SU-DHL-6 (cell line): ENCODE measurements at regions not wholly inside any gene's neighbourhood (a gene's known extent, or its start where the extent isn't known, plus 50 kb on each side); places are given as distances from the start of the nearest gene placed in this dataset.

Source experiments
- H2AFZ ChIP-seq: fragments of 200-600 bp; sonication (generic); 2 replicates; pipeline ENCODE4 v1.6.1; 2014; ENCODE audit warnings: low read depth, mild to moderate bottlenecking, moderate library complexity, mixed read lengths, antibody characterized with exemption, low read length; ENCODE audit not compliant: severe bottlenecking
- H3F3A ChIP-seq: fragments of 200-600 bp; shearing (Covaris generic); 2 replicates; pipeline ENCODE4 v1.6.0; 2016; ENCODE audit warnings: antibody characterized with exemption, mild to moderate bottlenecking; ENCODE audit not compliant: insufficient read depth
- H3K27ac ChIP-seq: fragments of 200-600 bp; sonication (generic); 2 replicates; pipeline ENCODE4 v1.5.1; 2016; ENCODE audit warnings: low read depth, mild to moderate bottlenecking, low read length, moderate library complexity, mixed read lengths
- H3K27me3 ChIP-seq: fragments of 200-600 bp; sonication (generic), shearing (Covaris generic); 2 replicates; pipeline ENCODE4 v1.6.0; 2014; ENCODE audit warnings: mild to moderate bottlenecking, low read length
- H3K36me3 ChIP-seq: fragments of 200-600 bp; sonication (generic); 2 replicates; pipeline ENCODE4 v1.6.1; 2014; ENCODE audit warnings: mild to moderate bottlenecking, low read length, mixed read lengths
- H3K4me2 ChIP-seq: fragments of 300-600, 200-600 bp; shearing (Covaris generic), sonication (generic); 2 replicates; pipeline ENCODE4 v1.6.0; 2014; ENCODE audit warnings: low read length, low read depth, mild to moderate bottlenecking; ENCODE audit not compliant: poor library complexity, severe bottlenecking
- H3K4me3 ChIP-seq: fragments of 200-600 bp; sonication (generic); 2 replicates; pipeline ENCODE4 v1.5.1; 2014; ENCODE audit warnings: antibody characterized with exemption, low read length, mild to moderate bottlenecking, mixed read lengths; ENCODE audit not compliant: insufficient read depth, poor library complexity, severe bottlenecking
- H3K79me2 ChIP-seq: fragments of 200-600 bp; sonication (generic); 2 replicates; pipeline ENCODE4 v1.6.1; 2014; ENCODE audit warnings: mild to moderate bottlenecking, low read length, moderate library complexity; ENCODE audit not compliant: insufficient read depth
- H3K9ac ChIP-seq: fragments of 200-600 bp; sonication (generic); 2 replicates; pipeline ENCODE4 v1.7.0; 2014; ENCODE audit warnings: mild to moderate bottlenecking, low read length
- H3K9me2 ChIP-seq: fragments of 200-600 bp; sonication (generic); replicated peaks from 2 replicates; pipeline ENCODE4 v1.6.1; 2014; ENCODE audit warnings: low read length; ENCODE audit not compliant: insufficient read depth
- H3K9me3 ChIP-seq: fragments of 200-600 bp; sonication (generic); 2 replicates; pipeline ENCODE4 v1.6.1; 2014; ENCODE audit warnings: low read length, mixed read lengths; ENCODE audit not compliant: insufficient read depth
- H4K20me1 ChIP-seq: fragments of 200-600 bp; sonication (generic); 2 replicates; pipeline ENCODE4 v1.6.1; 2014; ENCODE audit warnings: low read depth, mild to moderate bottlenecking, antibody characterized with exemption, low read length, moderate library complexity, mixed read lengths
- CTCF ChIP-seq: fragments of 200-600 bp; sonication (generic); IDR thresholded peaks from one replicate; pipeline ENCODE4 v1.5.1; 2017; ENCODE audit warnings: antibody characterized with exemption, mild to moderate bottlenecking, low read length, moderate library complexity; ENCODE audit not compliant: insufficient read depth, poor library complexity, severe bottlenecking
- EZH2phosphoT487 ChIP-seq: fragments of 200-600 bp; sonication (generic), shearing (Covaris generic); conservative IDR thresholded peaks from 2 replicates; pipeline ENCODE4 v1.6.1; 2018; ENCODE audit warnings: mild to moderate bottlenecking, antibody characterized with exemption, low read length, moderate library complexity, mixed read lengths

DNA sequence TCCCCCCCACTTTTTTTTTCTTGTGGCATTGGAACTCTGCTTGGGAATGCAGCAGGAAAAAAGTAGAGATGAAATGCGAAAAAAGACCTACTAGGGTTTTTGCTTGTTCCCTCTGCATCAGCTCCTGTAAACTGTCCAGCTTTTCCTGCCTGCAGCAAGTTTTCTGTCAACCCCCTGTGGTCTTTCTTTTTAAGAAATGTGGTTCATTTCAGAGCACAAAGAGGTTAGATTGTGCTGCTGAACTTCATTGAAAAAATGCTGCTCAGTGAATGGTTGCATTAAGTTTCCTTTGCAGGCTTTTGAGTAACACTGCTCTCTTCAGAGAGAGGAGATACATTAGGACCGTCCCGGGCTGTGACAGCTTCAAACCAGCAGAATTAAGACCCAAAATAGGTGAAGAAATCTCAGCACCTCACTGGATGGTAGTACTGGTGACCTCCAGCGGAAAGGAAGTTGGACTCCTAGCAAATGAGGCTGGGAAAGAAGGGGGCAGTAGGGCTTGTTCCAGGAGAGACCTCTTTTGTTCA, 80.7 kb downstream of the NDUFS5 start:
- Histone ChIP-seq H3K9me2 (no peaks in the 10 kb centered on the region), H3K36me3 (no peaks in the 10 kb centered on the region), H3K9me3 (no peaks in the 10 kb centered on the region), H2AFZ (no peak overlapping the region), H3K27ac (no peak overlapping the region), H4K20me1 (no peaks in the 10 kb centered on the region), H3F3A (peaks cover 14% of the 10 kb centered on the region), H3K4me3 (no peak overlapping the region), H3K9ac (no peak overlapping the region), H3K79me2 (no peaks in the 10 kb centered on the region), H3K4me2 (no peak overlapping the region), H3K27me3 (no peaks in the 10 kb centered on the region)
- TF ChIP-seq CTCF: no peak
- TF ChIP-seq EZH2phosphoT487: no peak

GRCh38 chr1:39107341-39108290, 81.5 kb downstream of the NDUFS5 start:
- H3K27me3 ChIP-seq: no peaks in the 10 kb centered on the region
- H3K36me3 ChIP-seq: no peaks in the 10 kb centered on the region
- no peak overlapping the region for H3K27ac ChIP-seq
- H3K9me3 ChIP-seq: no peaks in the 10 kb centered on the region
- H3K4me2 ChIP-seq: no peak overlapping the region
- H3K9ac ChIP-seq: no peak overlapping the region
- no peak overlapping the region for H2AFZ ChIP-seq
- no peak overlapping the region for H3K4me3 ChIP-seq
- H4K20me1 ChIP-seq: no peaks in the 10 kb centered on the region
- H3K79me2 ChIP-seq: no peaks in the 10 kb centered on the region
- H3F3A ChIP-seq: peaks cover 13% of the 10 kb centered on the region
- TF ChIP-seq EZH2phosphoT487: no peak
- no peak for TF ChIP-seq CTCF
- H3K9me2 ChIP-seq: no peaks in the 10 kb centered on the region

DNA sequence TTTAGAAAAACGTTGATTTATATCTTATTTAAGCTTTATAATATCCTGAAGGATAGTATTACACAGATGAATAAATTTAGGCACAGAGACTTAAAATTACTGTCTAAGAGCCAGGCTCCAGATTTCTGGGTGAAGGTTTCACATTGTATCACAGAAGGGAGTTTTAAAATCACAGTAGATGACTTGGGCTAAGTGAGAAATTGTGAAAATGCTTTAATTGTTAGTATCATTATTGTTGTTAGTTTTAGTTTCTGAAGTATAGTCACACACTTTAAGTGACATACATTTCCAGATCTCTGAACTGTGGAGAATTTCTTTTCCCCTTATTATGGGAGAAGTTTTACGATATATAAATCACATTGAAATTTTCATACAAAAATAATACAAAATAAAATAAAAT, 83.5 kb downstream of the NDUFS5 start:
- Histone ChIP-seq H3K27ac (no peak overlapping the region), H3K9me3 (no peaks in the 10 kb centered on the region), H3K4me2 (no peak overlapping the region), H3K79me2 (no peaks in the 10 kb centered on the region), H3K9me2 (no peaks in the 10 kb centered on the region), H4K20me1 (no peaks in the 10 kb centered on the region), H3K4me3 (no peak overlapping the region), H3K27me3 (no peaks in the 10 kb centered on the region), H3K36me3 (no peaks in the 10 kb centered on the region), H3K9ac (no peak overlapping the region), H2AFZ (no peak overlapping the region), H3F3A (no peaks in the 10 kb centered on the region)
- TF ChIP-seq CTCF (no peak), EZH2phosphoT487 (no peak)
